ENCODE measurements at regions not wholly inside any gene's neighbourhood (a gene's known extent, or its start where the extent isn't known, plus 50 kb on each side); places are given as distances from the start of the nearest gene placed in this dataset.

- TF ChIP-seq CTCF (IDR thresholded peaks at IDR 0.05), result no peak
- Histone ChIP-seq H3K36me3 (no peaks in the 10 kb centered on the region), H3K27ac (no peak overlapping the region), H3K27me3 (no peaks in the 10 kb centered on the region), H3K4me3 (no peak overlapping the region), H3K9me3 (no peaks in the 10 kb centered on the region), H3K4me1 (no peaks in the 10 kb centered on the region)
- no peak for DNase-seq (ENCODE audit: low spot score in 2 of 2)
- intact Hi-C loops (cut with DNase I), result no loop called here
These were observed 65.8 kb upstream of the S1PR3 start for GRCh38 chr9:88925481-88925880.

- TF ChIP-seq CTCF (IDR thresholded peaks at IDR 0.05), result no peak
These were observed 64.3 kb upstream of the S1PR3 start for GRCh38 chr9:88926781-88927505.

GRCh38 chr9:88927510-88927909, 63.8 kb upstream of the S1PR3 start:
- H3K27me3 ChIP-seq, result no peaks in the 10 kb centered on the region
- no peak for DNase-seq (ENCODE audit: low spot score in 2 of 2)
- intact Hi-C loops (cut with DNase I), result no loop called here
- H3K27ac ChIP-seq, result no peak overlapping the region
- no peak overlapping the region for H3K4me3 ChIP-seq
- no peak for TF ChIP-seq CTCF (IDR thresholded peaks at IDR 0.05)
- no peaks in the 10 kb centered on the region for H3K9me3 ChIP-seq
- H3K4me1 ChIP-seq, result no peaks in the 10 kb centered on the region
- no peaks in the 10 kb centered on the region for H3K36me3 ChIP-seq

More at GRCh38 chr9:88926781-88927505, 64.3 kb upstream of the S1PR3 start:
- Histone ChIP-seq H3K9me3 (no peaks in the 10 kb centered on the region), H3K4me1 (no peaks in the 10 kb centered on the region), H3K4me3 (no peak overlapping the region), H3K27me3 (no peaks in the 10 kb centered on the region), H3K27ac (no peak overlapping the region), H3K36me3 (no peaks in the 10 kb centered on the region)
- intact Hi-C loops (cut with DNase I), result no loop called here
- DNase-seq (ENCODE audit: low spot score in 2 of 2), result no peak

GRCh38 chr9:88930716-88931115, 60.6 kb upstream of the S1PR3 start:
- Histone ChIP-seq H3K4me3 (no peak overlapping the region), H3K36me3 (no peaks in the 10 kb centered on the region), H3K27ac (no peak overlapping the region), H3K9me3 (no peaks in the 10 kb centered on the region), H3K4me1 (no peaks in the 10 kb centered on the region), H3K27me3 (no peaks in the 10 kb centered on the region)
- intact Hi-C loops (cut with DNase I), result no loop called here
- no peak for DNase-seq (ENCODE audit: low spot score in 2 of 2)
- TF ChIP-seq CTCF (IDR thresholded peaks at IDR 0.05), result no peak

GRCh38 chr9:88932766-88933165, 58.5 kb upstream of the S1PR3 start:
- Histone ChIP-seq H3K27me3 (no peaks in the 10 kb centered on the region), H3K9me3 (no peaks in the 10 kb centered on the region), H3K4me3 (no peak overlapping the region), H3K36me3 (no peaks in the 10 kb centered on the region), H3K4me1 (no peaks in the 10 kb centered on the region), H3K27ac (no peak overlapping the region)
- intact Hi-C loops (cut with DNase I), result no loop called here
- DNase-seq (ENCODE audit: low spot score in 2 of 2), result no peak
- no peak for TF ChIP-seq CTCF (IDR thresholded peaks at IDR 0.05)
